Thyroid gland (tissue), 4 donors: ENCODE measurements at regions not wholly inside any gene's neighbourhood (a gene's known extent, or its start where the extent isn't known, plus 50 kb on each side); places are given as distances from the start of the nearest gene placed in this dataset.
"Not testable (repeated sequence)": the region's sequence is repeated elsewhere in the genome, so short reads cannot be mapped to it uniquely, and the experiment has no call there.

Experiments
- DNase-seq, 2 donors: peaks; one replicate each; pipeline ENCODE4 v3.0.0-alpha.2; 2019
- H3K27ac ChIP-seq, 3 donors: fragments of 200-600 bp; sonication (generic); 1 replicate in 2 of 3; 2 replicates in 1 of 3; pipeline ENCODE4 v1.5.1; 2016 to 2019; ENCODE audit warnings: mild to moderate bottlenecking in 1 of 3, moderate library complexity in 1 of 3
- H3K27me3 ChIP-seq: fragments of 200-600 bp; sonication (generic); one replicate; pipeline ENCODE4 v1.5.1; 2019
- H3K36me3 ChIP-seq, 2 donors: fragments of 200-600 bp; sonication (generic); one replicate each; pipeline ENCODE4 v1.5.1; 2016 to 2019
- H3K4me1 ChIP-seq, 2 donors: fragments of 200-600 bp; sonication (generic); one replicate each; pipeline ENCODE4 v1.5.1; 2017 to 2019
- H3K4me3 ChIP-seq, 3 donors: fragments of 200-600 bp; sonication (generic); replicated peaks in 1 of 3; 1 replicate in 2 of 3; 2 replicates in 1 of 3; pipeline ENCODE4 v1.5.1; 2016; ENCODE audit warnings: mild to moderate bottlenecking in 1 of 3
- H3K9me3 ChIP-seq: fragments of 200-600 bp; sonication (generic); one replicate; pipeline ENCODE4 v1.5.1; 2017
- POLR2A ChIP-seq, 2 donors: fragments of 450-650 bp; IDR thresholded peaks; one replicate each; pipeline ENCODE4 v1.6.1; 2017; ENCODE audit warnings: antibody characterized with exemption in 2 of 2, mild to moderate bottlenecking in 2 of 2, moderate library complexity in 1 of 2
- WGBS, 2 donors: methylation state at CpG; one replicate each; pipeline ENCODE4 v1.1.5; 2017; 5-methylcytosine and 5-hydroxymethylcytosine counted together
- intact Hi-C: fragments of 100-400 bp; cut with DNase I; formaldehyde crosslinking; loops from one replicate; pipeline ENCODE4 v1.15.1; 2023
- TF ChIP-seq, protein P1 (sequence below), 6 experiments: fragments of 200-600 bp in 3 of 6; fragments of 450-650 bp in 3 of 6; sonication (generic) in 3 of 6; IDR thresholded peaks; one replicate each; pipeline ENCODE4 v1.5.1; 2016 to 2019; ENCODE audit warnings: antibody characterized with exemption in 6 of 6, mild to moderate bottlenecking in 2 of 6, inconsistent platforms in 1 of 6, moderate library complexity in 1 of 6

DNA sequence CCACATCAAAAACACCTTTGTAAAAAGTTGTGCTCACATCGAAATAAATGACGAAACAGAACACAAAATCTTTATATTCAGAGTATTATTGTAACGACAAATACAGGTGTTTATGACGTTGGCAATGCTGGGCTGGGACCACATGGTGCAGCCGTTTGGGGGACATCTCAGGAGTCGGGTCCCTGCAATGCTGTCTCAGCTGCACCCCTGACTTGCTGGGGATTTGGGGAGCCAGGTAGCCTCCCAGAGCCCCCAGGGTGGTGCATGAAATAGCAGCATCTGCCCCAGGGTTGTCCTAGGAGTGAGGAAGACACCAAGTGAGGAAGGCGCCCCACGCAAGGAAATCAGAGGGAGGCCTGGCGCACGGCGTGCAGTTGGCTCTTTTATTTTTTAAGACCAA is 1526.8 kb downstream of the BRD1 start:
- 85 to 86% methylated on average over 11 of the region's 11 CpGs for WGBS, 2 donors
- no peak overlapping the region for H3K27ac ChIP-seq
- no peaks in the 10 kb centered on the region for H3K36me3 ChIP-seq
- DNase-seq: no peak
- H3K9me3 ChIP-seq: no peaks in the 10 kb centered on the region
- intact Hi-C loops: no loop called here
- no peaks in the 10 kb centered on the region for H3K27me3 ChIP-seq
- peaks cover 0 to 6% of the 10 kb centered on the region in 2 donors for H3K4me1 ChIP-seq
- TF ChIP-seq, protein P1, sequence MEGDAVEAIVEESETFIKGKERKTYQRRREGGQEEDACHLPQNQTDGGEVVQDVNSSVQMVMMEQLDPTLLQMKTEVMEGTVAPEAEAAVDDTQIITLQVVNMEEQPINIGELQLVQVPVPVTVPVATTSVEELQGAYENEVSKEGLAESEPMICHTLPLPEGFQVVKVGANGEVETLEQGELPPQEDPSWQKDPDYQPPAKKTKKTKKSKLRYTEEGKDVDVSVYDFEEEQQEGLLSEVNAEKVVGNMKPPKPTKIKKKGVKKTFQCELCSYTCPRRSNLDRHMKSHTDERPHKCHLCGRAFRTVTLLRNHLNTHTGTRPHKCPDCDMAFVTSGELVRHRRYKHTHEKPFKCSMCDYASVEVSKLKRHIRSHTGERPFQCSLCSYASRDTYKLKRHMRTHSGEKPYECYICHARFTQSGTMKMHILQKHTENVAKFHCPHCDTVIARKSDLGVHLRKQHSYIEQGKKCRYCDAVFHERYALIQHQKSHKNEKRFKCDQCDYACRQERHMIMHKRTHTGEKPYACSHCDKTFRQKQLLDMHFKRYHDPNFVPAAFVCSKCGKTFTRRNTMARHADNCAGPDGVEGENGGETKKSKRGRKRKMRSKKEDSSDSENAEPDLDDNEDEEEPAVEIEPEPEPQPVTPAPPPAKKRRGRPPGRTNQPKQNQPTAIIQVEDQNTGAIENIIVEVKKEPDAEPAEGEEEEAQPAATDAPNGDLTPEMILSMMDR (IDR thresholded peaks at IDR 0.05): no peak
- TF ChIP-seq POLR2A (IDR thresholded peaks at IDR 0.05): no peak
- H3K4me3 ChIP-seq: no peak overlapping the region

DNA sequence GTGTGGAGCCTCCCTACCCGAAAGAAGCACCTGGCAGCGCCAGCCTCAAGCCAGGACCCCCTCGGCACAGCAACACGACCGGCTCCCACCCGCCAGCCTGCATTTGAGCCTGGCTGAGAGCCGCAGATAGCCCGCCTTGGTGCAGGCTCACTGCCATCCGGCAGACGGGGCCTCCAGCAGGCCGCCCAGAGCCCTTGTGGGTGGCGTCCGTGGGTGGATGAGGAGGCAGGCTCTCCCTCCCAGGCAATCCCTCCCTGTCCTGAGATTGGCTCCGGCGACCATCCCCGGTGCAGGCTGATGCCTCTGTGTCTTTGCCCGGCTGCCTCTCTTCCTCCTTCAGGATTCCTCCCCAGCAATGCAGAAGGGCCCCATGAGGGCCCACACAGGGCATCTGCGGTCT is 1527.9 kb downstream of the BRD1 start:
- whole genome bisulfite sequencing, 2 donors: 92 to 97% methylated on average over 5 to 11 of the region's 18 CpGs
- H3K4me1 ChIP-seq: peaks cover 0 to 6% of the 10 kb centered on the region in 2 donors
- H3K9me3 ChIP-seq: no peaks in the 10 kb centered on the region
- no peak for DNase-seq
- TF ChIP-seq POLR2A (IDR thresholded peaks at IDR 0.05): no peak
- TF ChIP-seq, protein P1 (IDR thresholded peaks at IDR 0.05): no peak
- no peaks in the 10 kb centered on the region for H3K36me3 ChIP-seq
- no peaks in the 10 kb centered on the region for H3K27me3 ChIP-seq
- intact Hi-C loops: no loop called here
- no peak overlapping the region for H3K4me3 ChIP-seq
- H3K27ac ChIP-seq: no peak overlapping the region

DNA sequence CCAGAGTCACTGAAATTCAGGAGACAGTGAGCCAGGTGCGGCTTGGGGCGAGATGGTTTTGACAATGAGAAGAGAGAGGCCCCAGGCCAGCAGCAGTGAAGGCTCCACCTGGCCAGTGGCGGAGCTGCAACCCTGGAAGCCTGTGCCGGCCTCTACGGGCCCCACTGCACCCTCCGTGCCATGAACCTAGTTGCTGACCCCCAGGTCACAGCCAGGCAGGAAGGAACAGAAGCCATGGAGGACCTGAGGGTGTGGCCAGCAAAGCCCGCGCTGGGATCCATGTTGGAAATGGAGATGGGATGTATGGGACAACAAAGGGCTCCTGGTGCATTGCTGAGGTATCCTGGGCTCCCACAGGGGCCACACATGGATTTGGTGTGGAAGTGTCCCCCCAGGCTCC is 1528.5 kb downstream of the BRD1 start:
- H3K36me3 ChIP-seq: no peaks in the 10 kb centered on the region
- DNase-seq: no peak

DNA sequence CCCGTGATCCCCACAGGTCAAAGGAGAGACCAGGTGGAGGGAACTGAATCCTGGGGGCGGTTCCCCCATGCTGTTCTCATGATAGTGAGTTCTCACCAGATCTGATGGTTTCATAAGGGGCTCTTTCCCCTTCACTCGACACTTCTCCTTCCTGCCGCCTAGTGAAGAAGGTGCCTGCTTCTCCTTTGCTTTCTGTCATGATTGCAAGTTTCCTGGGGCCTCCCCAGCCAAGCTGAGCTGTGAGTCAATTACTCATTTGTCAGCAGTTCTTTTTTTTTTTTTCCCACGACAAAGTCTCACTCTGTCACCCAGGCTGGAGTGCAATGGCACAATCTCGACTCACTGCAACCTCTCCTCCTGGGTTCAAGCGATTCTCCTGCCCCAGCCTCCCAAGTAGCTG is 1530.4 kb downstream of the BRD1 start:
- DNase-seq: no peak
- no peaks in the 10 kb centered on the region for H3K9me3 ChIP-seq
- no peaks in the 10 kb centered on the region for H3K27me3 ChIP-seq
- no peak for TF ChIP-seq POLR2A (IDR thresholded peaks at IDR 0.05)
- TF ChIP-seq, protein P1 (IDR thresholded peaks at IDR 0.05): no peak
- H3K27ac ChIP-seq: no peak overlapping the region
- no peaks in the 10 kb centered on the region for H3K36me3 ChIP-seq
- WGBS, 2 donors: 65 to 70% methylated on average over 7 of the region's 7 CpGs
- peaks cover 0 to 6% of the 10 kb centered on the region in 2 donors for H3K4me1 ChIP-seq
- intact Hi-C loops: no loop called here
- H3K4me3 ChIP-seq: no peak overlapping the region

More for the DNA sequence above, 1528.5 kb downstream of the BRD1 start:
- WGBS, 2 donors: 84 to 88% methylated on average over 8 of the region's 8 CpGs
- TF ChIP-seq, protein P1 (IDR thresholded peaks at IDR 0.05): no peak
- no peak for TF ChIP-seq POLR2A (IDR thresholded peaks at IDR 0.05)
- intact Hi-C loops: no loop called here
- H3K9me3 ChIP-seq: no peaks in the 10 kb centered on the region
- no peak overlapping the region for H3K27ac ChIP-seq
- peaks cover 0 to 6% of the 10 kb centered on the region in 2 donors for H3K4me1 ChIP-seq
- no peak overlapping the region for H3K4me3 ChIP-seq
- H3K27me3 ChIP-seq: no peaks in the 10 kb centered on the region

DNA sequence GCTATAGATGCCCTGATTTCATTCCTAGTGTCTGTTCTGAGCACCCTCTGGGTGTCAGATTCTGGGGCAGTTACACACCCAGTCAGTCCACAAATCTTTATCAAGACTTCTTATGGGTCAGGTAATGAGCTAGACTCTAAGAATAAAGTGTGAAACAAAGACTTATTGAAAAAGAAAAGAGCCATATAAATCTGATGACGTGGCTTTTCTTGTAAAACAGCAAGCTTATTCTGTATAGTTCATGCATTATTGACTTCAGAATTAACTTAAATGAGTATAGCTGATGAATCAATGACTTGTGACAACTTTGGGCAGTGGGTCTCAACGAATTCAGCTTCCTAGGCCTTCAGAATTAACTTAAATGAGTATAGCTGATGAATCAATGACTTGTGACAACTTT is 1527.5 kb downstream of the TBC1D22A start:
- H3K9me3 ChIP-seq, H3K4me1 ChIP-seq, H3K4me3 ChIP-seq, DNase-seq, H3K27me3 ChIP-seq, H3K36me3 ChIP-seq, H3K27ac ChIP-seq, intact Hi-C loops: not testable (repeated sequence)
- WGBS, 2 donors: 59 to 67% methylated on average over 2 of the region's 2 CpGs

DNA sequence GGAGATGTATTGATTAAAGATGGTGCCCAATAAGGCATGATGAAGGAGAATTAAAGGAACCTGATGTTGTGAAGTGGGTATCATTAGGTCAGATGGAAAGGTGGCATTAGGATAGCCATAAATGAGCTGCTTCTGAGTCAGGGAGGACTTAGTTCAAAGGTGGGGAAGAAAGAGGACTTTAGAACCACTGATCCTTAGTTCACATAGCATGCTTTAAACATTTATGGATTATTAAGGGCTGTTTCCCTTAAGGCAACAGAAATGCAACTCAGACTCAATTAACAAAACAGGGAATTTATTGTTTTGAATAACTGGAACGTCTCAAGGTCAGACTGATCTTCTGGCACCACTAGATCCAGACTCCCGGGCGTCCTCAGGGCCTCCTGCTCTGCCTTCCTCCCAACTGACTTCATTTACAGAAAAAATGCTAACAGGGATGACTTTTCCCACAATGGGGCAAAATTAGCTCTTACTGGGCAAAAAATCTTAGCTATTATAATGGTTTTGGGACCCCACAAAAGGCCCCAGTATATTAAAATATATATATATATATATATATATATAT is 1526.0 kb downstream of the TBC1D22A start:
- Histone ChIP-seq H3K27ac (no peak overlapping the region), H3K36me3 (no peaks in the 10 kb centered on the region), H3K4me1 (no peaks in the 10 kb centered on the region), H3K27me3 (no peaks in the 10 kb centered on the region), H3K4me3 (no peak overlapping the region), H3K9me3 (peaks cover 4% of the 10 kb centered on the region)
- intact Hi-C loops: no loop called here
- WGBS, 2 donors: 54 to 61% methylated on average over 3 of the region's 3 CpGs
- TF ChIP-seq, protein P1 (IDR thresholded peaks at IDR 0.05): no peak
- no peak for TF ChIP-seq POLR2A (IDR thresholded peaks at IDR 0.05)
- DNase-seq: no peak
